ENCODE measurements at regions not wholly inside any gene's neighbourhood (a gene's known extent, or its start where the extent isn't known, plus 50 kb on each side); places are given as distances from the start of the nearest gene placed in this dataset.
"Not testable (repeated sequence)": the region's sequence is repeated elsewhere in the genome, so short reads cannot be mapped to it uniquely, and the experiment has no call there.

DNA sequence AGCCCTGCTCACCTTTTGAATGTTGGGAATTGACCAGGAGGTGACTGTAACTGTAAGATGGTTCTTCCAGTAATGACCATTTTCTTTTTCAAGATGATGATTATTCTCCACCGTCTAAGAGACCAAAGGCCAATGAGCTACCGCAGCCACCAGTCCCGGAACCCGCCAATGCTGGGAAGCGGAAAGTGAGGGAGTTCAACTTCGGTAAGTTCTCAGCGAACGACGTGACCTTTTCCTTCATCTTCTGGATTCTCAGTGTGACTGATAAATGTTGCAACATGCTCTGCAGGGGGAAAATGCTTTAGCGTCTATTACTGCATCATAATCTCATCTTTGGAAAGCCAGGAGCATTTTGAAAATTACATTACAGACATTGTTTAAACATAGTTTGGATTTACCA lies 89.5 kb upstream of the SPDYE9 start:
- not testable (repeated sequence) for DNase-seq (ENCODE audit: low read depth in 3 of 3)

DNA sequence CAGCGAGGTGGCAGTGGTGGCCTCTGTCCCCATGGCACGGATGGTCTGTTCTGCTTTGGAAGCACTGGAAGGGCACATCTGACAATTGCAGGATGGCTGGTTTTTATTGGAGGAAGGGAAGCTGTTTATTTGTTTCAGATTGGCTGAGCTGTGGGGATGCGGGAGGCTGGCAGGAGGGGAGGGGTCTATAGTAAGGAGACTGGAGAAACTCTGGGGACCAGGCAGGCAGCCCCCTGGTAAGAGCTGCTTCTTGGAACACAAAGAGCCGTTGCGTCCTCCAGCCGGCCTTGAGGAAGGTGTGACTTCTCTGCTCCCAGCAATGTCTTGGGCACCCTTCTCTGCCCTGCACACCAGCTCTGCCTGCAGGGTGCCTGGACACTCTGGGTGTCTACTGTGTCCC lies 85.1 kb upstream of the SPDYE9 start:
- DNase-seq (ENCODE audit: low read depth in 3 of 3): not testable (repeated sequence)

DNA sequence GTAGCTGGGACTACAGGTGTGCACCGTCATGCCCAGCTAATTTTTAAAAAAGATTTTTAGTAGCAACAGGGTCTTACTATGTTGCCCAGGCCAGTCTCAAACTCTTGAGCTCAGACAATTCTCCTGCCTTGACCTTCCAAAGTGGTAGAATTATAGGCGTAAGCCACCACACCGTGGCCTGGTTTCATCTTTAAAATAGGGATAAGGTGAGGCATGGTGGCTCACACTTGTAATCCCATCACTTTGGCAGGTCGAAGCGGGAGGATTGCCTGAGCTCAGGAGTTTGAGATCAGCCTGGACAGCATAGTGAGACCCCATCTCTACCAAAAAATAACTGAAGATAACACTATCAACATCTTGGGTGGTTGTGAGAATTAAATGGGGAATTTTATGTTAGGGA lies 84.6 kb upstream of the SPDYE9 start:
- DNase-seq (ENCODE audit: low read depth in 3 of 3): not testable (repeated sequence)

GRCh38 chr7:73166152-73166551 lies 80.3 kb upstream of the SPDYE9 start:
- DNase-seq (ENCODE audit: low read depth in 3 of 3): not testable (repeated sequence)

DNA sequence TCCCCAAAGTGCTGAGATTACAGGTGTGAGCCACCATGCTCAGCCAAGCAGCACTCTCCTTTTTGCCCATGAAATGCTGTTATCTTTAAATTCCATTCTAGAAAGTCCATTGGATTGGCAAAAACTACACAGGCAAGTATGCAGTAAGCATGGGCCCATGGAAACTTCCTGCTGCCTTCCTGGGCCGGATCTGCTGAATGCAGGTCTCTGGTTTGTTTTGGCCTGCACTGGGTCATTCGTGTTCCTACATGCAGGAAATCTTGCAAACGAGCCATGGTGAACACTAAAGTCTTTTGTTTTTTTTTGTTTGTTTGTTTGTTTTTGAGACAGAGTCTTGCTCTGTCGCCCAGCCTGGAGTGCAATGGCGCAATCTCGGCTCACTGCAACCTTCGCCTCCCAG lies 76.8 kb upstream of the SPDYE9 start:
- DNase-seq (ENCODE audit: low read depth in 3 of 3): not testable (repeated sequence)

- DNase-seq (ENCODE audit: low read depth in 3 of 3): not testable (repeated sequence)
Observed at GRCh38 chr7:73161727-73162126, 75.9 kb upstream of the SPDYE9 start.

GRCh38 chr7:73157169-73157661 lies 71.4 kb upstream of the SPDYE9 start:
- not testable (repeated sequence) for DNase-seq (ENCODE audit: low read depth in 3 of 3)

DNA sequence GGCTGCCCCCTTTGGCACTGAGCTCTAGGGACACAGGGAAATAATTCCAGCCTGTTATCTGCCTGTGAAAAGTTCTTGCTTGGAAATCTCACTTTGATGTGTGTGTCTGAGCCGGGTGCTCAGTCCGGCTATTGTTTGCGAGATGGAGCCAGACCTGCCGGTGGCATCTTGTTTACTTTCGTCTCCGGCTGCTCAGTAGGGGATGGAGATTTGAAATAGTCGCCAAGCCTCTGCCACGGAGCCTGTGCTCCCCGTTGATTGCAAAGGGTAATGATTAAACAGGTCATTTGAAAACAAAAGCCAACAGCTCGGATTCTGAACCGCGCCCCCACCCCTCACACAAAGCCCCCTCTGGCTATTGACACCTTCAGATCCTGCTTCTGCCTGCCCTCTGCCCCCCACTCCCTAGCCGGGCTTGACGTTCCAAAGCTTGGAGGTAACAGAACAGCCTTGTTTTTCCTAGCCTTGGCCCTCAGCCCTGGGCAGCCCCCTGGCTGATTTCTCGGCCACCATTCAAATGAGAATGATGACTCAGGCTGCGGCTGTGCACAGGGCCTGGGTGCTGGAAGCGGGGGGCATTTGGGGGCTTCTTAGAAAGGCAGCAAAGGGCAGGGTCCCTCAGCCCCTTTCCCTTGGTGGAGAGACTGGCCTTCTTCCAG lies 70.8 kb upstream of the SPDYE9 start:
- not testable (repeated sequence) for DNase-seq (ENCODE audit: low read depth in 3 of 3)

- DNase-seq (ENCODE audit: low read depth in 3 of 3): peak; percentile 58 to 75 (median 67)
Observed at GRCh38 chr7:73154586-73155038, 68.8 kb upstream of the SPDYE9 start.

DNA sequence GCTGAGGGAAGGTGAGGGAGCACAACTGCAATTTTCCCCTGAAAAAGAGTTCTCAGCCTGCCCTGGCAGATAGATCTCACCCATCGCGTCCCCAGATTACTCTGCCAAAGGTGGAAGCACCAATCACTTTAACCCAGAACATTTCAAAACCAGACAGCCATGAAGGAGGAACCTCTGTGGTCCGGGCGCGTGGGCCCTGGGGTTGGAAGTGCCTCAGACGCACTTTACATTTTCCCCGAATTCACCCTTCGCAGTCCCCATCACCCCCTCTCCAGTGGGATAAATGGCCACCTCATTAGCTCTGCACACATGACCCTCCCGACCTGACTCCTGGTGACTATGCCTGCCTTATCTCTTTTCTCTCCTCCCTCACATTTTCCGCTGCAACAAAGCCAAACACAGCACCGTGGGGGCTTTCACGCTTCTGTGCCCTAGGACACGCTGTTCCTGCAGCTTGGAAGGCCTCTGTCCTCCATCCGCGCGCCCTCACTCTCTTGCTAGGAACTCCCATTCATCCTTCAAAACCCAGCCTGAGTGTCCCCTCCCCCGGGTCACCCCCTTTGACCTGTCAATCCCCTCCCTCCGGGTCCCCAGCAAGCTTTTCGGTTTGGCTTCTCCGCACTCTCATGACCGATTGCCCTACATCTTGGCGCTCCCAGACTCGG lies 68.2 kb upstream of the SPDYE9 start:
- DNase-seq (ENCODE audit: low read depth in 3 of 3): peak in 1 of 3 experiments; percentile 3

DNA sequence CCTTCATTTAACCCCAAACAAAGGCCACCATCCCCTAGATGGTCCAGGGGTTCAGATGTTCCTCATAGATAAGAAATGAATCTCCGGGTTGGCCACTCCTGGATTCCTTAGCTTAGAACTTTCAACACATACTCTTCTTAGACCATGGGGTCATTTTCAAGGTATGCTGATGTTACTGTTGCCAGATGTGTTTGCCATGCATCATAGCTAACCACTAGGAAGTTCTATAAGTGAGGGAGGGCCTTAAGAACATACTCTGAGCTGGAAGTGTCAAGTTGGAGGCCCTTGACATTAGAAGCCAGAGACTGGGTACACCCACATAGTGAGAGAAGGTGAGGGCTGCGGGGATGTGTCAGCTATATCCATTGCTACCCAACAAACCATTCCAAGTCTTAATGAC lies 62.7 kb upstream of the SPDYE9 start:
- not testable (repeated sequence) for DNase-seq (ENCODE audit: low read depth in 3 of 3)

DNA sequence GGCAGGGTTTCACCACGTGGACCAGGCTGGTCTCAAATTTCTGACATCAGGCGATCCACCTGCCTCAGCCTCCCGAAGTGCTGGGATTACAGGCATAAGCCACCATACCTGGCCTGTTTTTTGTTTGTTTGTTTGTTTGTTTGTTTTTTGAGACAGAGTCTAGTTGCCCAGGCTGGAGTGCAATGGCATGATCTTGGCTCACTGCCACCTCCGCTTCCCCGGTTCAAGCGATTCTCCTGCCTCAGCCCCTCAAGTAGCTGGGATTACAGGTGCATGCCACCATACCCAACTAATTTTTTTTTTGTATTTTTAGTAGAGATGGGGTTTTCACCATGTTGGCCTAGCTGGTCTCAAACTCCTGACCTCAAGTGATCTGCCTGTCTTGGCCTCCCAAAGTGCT lies 61.8 kb upstream of the SPDYE9 start:
- DNase-seq (ENCODE audit: low read depth in 3 of 3): not testable (repeated sequence)

- DNase-seq (ENCODE audit: low read depth in 3 of 3): not testable (repeated sequence)
Observed at GRCh38 chr7:73143993-73144392, 58.2 kb upstream of the SPDYE9 start.

DNA sequence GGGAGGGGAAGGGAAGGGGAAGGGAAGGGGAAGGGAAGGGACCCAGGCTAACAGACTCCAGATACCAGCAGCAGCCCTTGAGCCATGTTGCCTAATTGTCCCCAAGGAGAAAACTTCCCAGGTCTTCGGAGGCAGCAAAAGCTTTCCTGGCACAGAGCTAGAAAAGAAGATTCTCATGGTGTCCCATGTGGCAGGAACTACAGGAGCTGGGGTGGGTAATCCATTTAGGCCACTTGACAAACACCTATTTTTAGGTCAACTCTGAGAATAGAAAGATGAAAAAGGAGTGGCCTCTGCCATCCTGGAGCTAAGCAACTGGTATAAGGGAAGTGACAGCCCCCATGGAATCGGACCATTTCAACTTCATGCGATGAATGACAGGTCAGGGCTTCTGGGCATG lies 52.1 kb upstream of the SPDYE9 start:
- DNase-seq (ENCODE audit: low read depth in 3 of 3): not testable (repeated sequence)

Data from stimulated activated CD4-positive, alpha-beta T cell treated with anti-CD3 and anti-CD28 coated beads, TNF-alpha, amount 100 ng/mL, for 24 hours (primary cell).